ENCODE measurements at regions not wholly inside any gene's neighbourhood (a gene's known extent, or its start where the extent isn't known, plus 50 kb on each side); places are given as distances from the start of the nearest gene placed in this dataset.

DNA sequence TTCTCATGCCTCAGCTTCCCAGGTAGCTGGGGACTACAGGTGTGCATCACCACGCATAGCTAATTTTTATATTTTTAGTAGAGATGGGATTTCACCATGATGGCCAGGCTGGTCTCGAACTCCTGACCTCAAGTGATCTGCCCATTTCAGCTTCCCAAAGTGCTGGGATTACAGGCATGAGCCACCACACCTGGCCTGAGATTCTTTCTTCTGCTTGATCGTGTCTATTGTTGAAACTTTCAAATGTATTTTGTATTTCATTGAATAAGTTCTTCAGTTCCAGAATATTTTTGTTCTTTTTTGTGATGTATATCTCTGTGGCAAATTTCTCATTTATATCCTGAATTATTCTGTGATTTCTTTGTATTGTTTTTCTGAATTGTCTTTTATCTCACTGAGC is 1063.3 kb upstream of the WWC1 start:
- TF ChIP-seq CTCF (IDR thresholded peaks at IDR 0.05; ENCODE audit: poor library complexity, severe bottlenecking): no peak
- no peak for TF ChIP-seq SMC3 (conservative IDR thresholded peaks at IDR 0.05; ENCODE audit: poor library complexity)
- no peak for TF ChIP-seq MXI1 (conservative IDR thresholded peaks at IDR 0.05; ENCODE audit: poor library complexity, severe bottlenecking)
- no peak for TF ChIP-seq EZH2 (IDR thresholded peaks at IDR 0.05; ENCODE audit: borderline replicate concordance, insufficient read depth, low read length, poor library complexity, severe bottlenecking)
- no peak for TF ChIP-seq POLR2AphosphoS5 (IDR thresholded peaks at IDR 0.05)
- TF ChIP-seq, protein P1, sequence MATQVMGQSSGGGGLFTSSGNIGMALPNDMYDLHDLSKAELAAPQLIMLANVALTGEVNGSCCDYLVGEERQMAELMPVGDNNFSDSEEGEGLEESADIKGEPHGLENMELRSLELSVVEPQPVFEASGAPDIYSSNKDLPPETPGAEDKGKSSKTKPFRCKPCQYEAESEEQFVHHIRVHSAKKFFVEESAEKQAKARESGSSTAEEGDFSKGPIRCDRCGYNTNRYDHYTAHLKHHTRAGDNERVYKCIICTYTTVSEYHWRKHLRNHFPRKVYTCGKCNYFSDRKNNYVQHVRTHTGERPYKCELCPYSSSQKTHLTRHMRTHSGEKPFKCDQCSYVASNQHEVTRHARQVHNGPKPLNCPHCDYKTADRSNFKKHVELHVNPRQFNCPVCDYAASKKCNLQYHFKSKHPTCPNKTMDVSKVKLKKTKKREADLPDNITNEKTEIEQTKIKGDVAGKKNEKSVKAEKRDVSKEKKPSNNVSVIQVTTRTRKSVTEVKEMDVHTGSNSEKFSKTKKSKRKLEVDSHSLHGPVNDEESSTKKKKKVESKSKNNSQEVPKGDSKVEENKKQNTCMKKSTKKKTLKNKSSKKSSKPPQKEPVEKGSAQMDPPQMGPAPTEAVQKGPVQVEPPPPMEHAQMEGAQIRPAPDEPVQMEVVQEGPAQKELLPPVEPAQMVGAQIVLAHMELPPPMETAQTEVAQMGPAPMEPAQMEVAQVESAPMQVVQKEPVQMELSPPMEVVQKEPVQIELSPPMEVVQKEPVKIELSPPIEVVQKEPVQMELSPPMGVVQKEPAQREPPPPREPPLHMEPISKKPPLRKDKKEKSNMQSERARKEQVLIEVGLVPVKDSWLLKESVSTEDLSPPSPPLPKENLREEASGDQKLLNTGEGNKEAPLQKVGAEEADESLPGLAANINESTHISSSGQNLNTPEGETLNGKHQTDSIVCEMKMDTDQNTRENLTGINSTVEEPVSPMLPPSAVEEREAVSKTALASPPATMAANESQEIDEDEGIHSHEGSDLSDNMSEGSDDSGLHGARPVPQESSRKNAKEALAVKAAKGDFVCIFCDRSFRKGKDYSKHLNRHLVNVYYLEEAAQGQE (IDR thresholded peaks at IDR 0.05; ENCODE audit: borderline replicate concordance): no peak
- no peak for TF ChIP-seq EP300 (conservative IDR thresholded peaks at IDR 0.05; ENCODE audit: poor library complexity, severe bottlenecking)
